A673 (cell line): ENCODE measurements at regions not wholly inside any gene's neighbourhood (a gene's known extent, or its start where the extent isn't known, plus 50 kb on each side); places are given as distances from the start of the nearest gene placed in this dataset.

ENCODE experiments used
- EZH2 ChIP-seq: fragments of 200-600 bp; sonication (generic); IDR thresholded peaks from 2 replicates; pipeline ENCODE4 v1.6.1; 2017; ENCODE audit warnings: borderline replicate concordance, low read depth, mild to moderate bottlenecking, mixed read lengths, antibody characterized with exemption, low read length; ENCODE audit not compliant: poor library complexity, severe bottlenecking
- TF ChIP-seq, protein P1 (sequence below): fragments of 300-800, 200-600 bp; sonication (generic); conservative IDR thresholded peaks from 2 replicates; pipeline ENCODE4 v1.5.1; 2017; ENCODE audit warnings: low read depth, mild to moderate bottlenecking, antibody characterized with exemption, low read length, moderate library complexity, mixed read lengths

DNA sequence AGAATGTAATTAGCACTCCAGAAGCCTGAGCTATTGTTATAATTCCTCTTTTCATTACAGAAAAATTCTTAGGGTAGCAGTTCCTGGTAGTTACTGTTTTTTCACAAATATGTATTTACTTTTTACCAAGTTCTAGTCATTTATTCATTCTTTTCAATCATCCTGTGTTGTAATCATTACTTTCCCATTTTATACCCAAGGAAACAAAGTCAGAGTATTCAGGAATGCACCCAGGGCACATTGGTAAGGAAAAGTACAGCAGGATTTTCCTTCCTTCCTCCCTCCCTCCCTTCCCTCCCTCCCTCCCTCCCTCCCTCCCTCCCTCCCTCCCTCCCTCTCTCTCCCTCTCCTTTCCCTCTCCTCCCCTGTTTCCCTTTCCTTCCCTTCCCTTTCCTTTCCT lies 115.9 kb upstream of the RBFOX1 start:
- TF ChIP-seq, protein P1, sequence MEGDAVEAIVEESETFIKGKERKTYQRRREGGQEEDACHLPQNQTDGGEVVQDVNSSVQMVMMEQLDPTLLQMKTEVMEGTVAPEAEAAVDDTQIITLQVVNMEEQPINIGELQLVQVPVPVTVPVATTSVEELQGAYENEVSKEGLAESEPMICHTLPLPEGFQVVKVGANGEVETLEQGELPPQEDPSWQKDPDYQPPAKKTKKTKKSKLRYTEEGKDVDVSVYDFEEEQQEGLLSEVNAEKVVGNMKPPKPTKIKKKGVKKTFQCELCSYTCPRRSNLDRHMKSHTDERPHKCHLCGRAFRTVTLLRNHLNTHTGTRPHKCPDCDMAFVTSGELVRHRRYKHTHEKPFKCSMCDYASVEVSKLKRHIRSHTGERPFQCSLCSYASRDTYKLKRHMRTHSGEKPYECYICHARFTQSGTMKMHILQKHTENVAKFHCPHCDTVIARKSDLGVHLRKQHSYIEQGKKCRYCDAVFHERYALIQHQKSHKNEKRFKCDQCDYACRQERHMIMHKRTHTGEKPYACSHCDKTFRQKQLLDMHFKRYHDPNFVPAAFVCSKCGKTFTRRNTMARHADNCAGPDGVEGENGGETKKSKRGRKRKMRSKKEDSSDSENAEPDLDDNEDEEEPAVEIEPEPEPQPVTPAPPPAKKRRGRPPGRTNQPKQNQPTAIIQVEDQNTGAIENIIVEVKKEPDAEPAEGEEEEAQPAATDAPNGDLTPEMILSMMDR: no peak
- no peak for TF ChIP-seq EZH2
